HUDEP-2 (cell line): ENCODE measurements at regions not wholly inside any gene's neighbourhood (a gene's known extent, or its start where the extent isn't known, plus 50 kb on each side); places are given as distances from the start of the nearest gene placed in this dataset.
"Not testable (repeated sequence)": the region's sequence is repeated elsewhere in the genome, so short reads cannot be mapped to it uniquely, and the experiment has no call there.

ENCODE experiments used
- DNase-seq, 76 experiments: peaks; one replicate each; lab custom pipeline; 2025; ENCODE audit not compliant: unreplicated experiment in 76 of 76; lab: John Stamatoyannopoulos, UW

GRCh38 chr1:149274493-149274892 lies 171.1 kb upstream of the NBPF9 start:
- DNase-seq: not testable (repeated sequence)

GRCh38 chr1:149275802-149276201 lies 172.5 kb upstream of the NBPF9 start:
- DNase-seq: not testable (repeated sequence)

GRCh38 chr1:149276496-149276895 lies 173.1 kb upstream of the NBPF9 start:
- not testable (repeated sequence) for DNase-seq

- not testable (repeated sequence) for DNase-seq
These were observed 174.8 kb upstream of the NBPF9 start for GRCh38 chr1:149278156-149278555.

- not testable (repeated sequence) for DNase-seq
These were observed 175.7 kb upstream of the NBPF9 start for GRCh38 chr1:149279015-149279414.

GRCh38 chr1:149279512-149279911 lies 176.2 kb upstream of the NBPF9 start:
- not testable (repeated sequence) for DNase-seq

GRCh38 chr1:149284773-149285172 lies 181.4 kb upstream of the NBPF9 start:
- not testable (repeated sequence) for DNase-seq

GRCh38 chr1:149285205-149285604 lies 181.9 kb upstream of the NBPF9 start:
- not testable (repeated sequence) for DNase-seq

- DNase-seq: not testable (repeated sequence)
These were observed 182.3 kb upstream of the NBPF9 start for GRCh38 chr1:149285638-149286037.

GRCh38 chr1:149288580-149288979 lies 185.2 kb upstream of the NBPF9 start:
- not testable (repeated sequence) for DNase-seq

GRCh38 chr1:149300478-149301218 lies 174.2 kb upstream of the NBPF19 start:
- DNase-seq: not testable (repeated sequence)

- not testable (repeated sequence) for DNase-seq
These were observed 173.6 kb upstream of the NBPF19 start for GRCh38 chr1:149301282-149301681.

- not testable (repeated sequence) for DNase-seq
These were observed 170.0 kb upstream of the NBPF19 start for GRCh38 chr1:149304796-149305195.

GRCh38 chr1:149307640-149308039 lies 167.2 kb upstream of the NBPF19 start:
- DNase-seq: not testable (repeated sequence)

- DNase-seq: not testable (repeated sequence)
These were observed 159.9 kb upstream of the NBPF19 start for GRCh38 chr1:149314921-149315320.

GRCh38 chr1:149320971-149321731 lies 153.7 kb upstream of the NBPF19 start:
- not testable (repeated sequence) for DNase-seq

GRCh38 chr1:149321732-149322016 lies 153.2 kb upstream of the NBPF19 start:
- DNase-seq: not testable (repeated sequence)

GRCh38 chr1:149330081-149330335 lies 144.8 kb upstream of the NBPF19 start:
- DNase-seq: not testable (repeated sequence)

GRCh38 chr1:149336082-149336481 lies 138.8 kb upstream of the NBPF19 start:
- DNase-seq: not testable (repeated sequence)

- DNase-seq: not testable (repeated sequence)
These were observed 136.6 kb upstream of the NBPF19 start for GRCh38 chr1:149338221-149338691.

GRCh38 chr1:149338698-149339097 lies 136.1 kb upstream of the NBPF19 start:
- DNase-seq: not testable (repeated sequence)

- DNase-seq: not testable (repeated sequence)
These were observed 125.4 kb upstream of the NBPF19 start for GRCh38 chr1:149349448-149349847.
